Effector memory CD4-positive, alpha-beta T cell (primary cell): ENCODE measurements at regions not wholly inside any gene's neighbourhood (a gene's known extent, or its start where the extent isn't known, plus 50 kb on each side); places are given as distances from the start of the nearest gene placed in this dataset.
"Not testable (repeated sequence)": the region's sequence is repeated elsewhere in the genome, so short reads cannot be mapped to it uniquely, and the experiment has no call there.

Experiments used
- DNase-seq, 3 donors: peaks; one replicate each; pipeline ENCODE4 v3.0.0-alpha.2; 2020
- H3K27ac ChIP-seq: 2 replicates; pipeline ENCODE4 v1.7.0; 2013; ENCODE audit warnings: mild to moderate bottlenecking, low read length, moderate library complexity; ENCODE audit not compliant: insufficient read depth, poor library complexity, severe bottlenecking
- H3K27me3 ChIP-seq: replicated peaks from 2 replicates; pipeline ENCODE4 v1.7.0; 2013; ENCODE audit warnings: mild to moderate bottlenecking, low read length; ENCODE audit not compliant: insufficient read depth, control insufficient read depth, poor library complexity, severe bottlenecking
- H3K36me3 ChIP-seq: 2 replicates; pipeline ENCODE4 v1.7.0; 2013; ENCODE audit warnings: mild to moderate bottlenecking, low read length, moderate library complexity; ENCODE audit not compliant: control insufficient read depth, insufficient read depth
- H3K4me1 ChIP-seq: 2 replicates; pipeline ENCODE4 v1.7.0; 2013; ENCODE audit warnings: low read length, mild to moderate bottlenecking; ENCODE audit not compliant: control insufficient read depth, insufficient read depth, poor library complexity, severe bottlenecking
- H3K4me3 ChIP-seq: 2 replicates; pipeline ENCODE4 v1.7.0; 2013; ENCODE audit warnings: low read length, low read depth, mild to moderate bottlenecking; ENCODE audit not compliant: insufficient read depth, poor library complexity, severe bottlenecking
- H3K9me3 ChIP-seq: 2 replicates; pipeline ENCODE4 v1.7.0; 2013; ENCODE audit warnings: mild to moderate bottlenecking, low read length, moderate library complexity; ENCODE audit not compliant: control insufficient read depth

DNA sequence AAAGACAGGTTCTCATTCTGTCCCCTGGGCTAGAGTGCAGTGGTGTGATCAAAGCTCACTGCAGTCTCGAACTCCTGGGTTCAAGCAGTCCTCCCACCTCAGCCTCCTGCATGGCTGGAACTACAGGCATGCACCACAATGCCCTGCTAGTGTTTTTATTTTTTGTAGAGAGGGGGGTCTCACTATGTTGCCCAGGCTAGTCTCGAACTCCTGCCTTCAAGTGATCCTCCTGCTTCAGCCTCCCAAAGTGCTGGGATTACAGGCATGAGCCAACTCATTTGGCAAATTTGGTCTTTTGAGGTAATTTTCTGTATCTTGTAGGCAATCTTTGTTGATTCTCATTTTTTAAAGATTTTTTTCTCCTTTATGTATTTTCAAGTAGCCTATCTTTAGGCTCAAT, 205.7 kb downstream of the ZIC5 start:
- Histone ChIP-seq H3K4me3 (no peak overlapping the region), H3K4me1 (no peaks in the 10 kb centered on the region)

DNA sequence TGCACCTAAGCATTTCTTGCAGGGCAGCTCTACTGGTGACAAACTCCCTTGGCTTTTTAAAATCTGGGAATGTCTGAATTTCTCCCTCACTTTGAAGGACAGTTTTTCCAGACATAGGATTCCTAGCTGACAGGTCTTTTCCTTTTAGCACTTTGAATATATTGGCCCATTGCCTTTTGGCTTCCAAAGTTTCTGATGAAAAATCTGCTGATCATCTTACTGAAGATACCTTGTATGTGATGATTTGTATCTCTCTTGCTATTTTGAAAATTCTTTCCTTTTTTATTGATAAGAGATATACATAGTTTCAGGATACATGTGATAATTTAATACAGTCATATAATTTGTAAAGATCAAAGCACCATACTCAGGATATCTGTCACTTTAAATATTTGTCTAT, 211.1 kb downstream of the ZIC5 start:
- H3K4me3 ChIP-seq = no peak overlapping the region
- H3K36me3 ChIP-seq = no peaks in the 10 kb centered on the region
- DNase-seq = no peak
- H3K9me3 ChIP-seq = peaks cover 2% of the 10 kb centered on the region
- no peaks in the 10 kb centered on the region for H3K4me1 ChIP-seq
- no peaks in the 10 kb centered on the region for H3K27me3 ChIP-seq
- no peak overlapping the region for H3K27ac ChIP-seq

More for the DNA sequence above, 205.7 kb downstream of the ZIC5 start:
- no peaks in the 10 kb centered on the region for H3K27me3 ChIP-seq
- peaks cover 3% of the 10 kb centered on the region for H3K9me3 ChIP-seq
- H3K27ac ChIP-seq = no peak overlapping the region
- H3K36me3 ChIP-seq = no peaks in the 10 kb centered on the region
- no peak for DNase-seq

DNA sequence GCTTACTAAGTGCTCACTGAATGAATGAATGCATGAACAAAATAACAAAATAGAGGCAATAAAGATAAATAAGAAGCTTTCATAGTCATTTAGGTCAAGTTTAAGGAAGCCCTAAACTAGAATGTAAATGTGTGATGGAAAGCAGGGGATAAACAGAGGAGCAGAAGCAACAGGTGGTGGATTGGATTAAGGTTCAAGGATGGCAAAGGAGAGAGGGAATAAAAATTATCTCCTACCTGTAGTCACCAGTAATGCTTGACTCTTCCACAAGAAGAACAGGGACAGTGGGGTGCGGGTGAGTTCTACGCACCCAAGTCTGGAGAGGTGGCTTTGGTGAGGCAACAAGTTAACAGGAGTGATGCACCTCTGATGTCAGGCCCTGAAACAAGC, 212.4 kb downstream of the ZIC5 start:
- Histone ChIP-seq H3K4me1 (no peaks in the 10 kb centered on the region), H3K9me3 (no peaks in the 10 kb centered on the region), H3K36me3 (no peaks in the 10 kb centered on the region), H3K4me3 (no peak overlapping the region), H3K27me3 (no peaks in the 10 kb centered on the region), H3K27ac (no peak overlapping the region)
- DNase-seq = no peak

DNA sequence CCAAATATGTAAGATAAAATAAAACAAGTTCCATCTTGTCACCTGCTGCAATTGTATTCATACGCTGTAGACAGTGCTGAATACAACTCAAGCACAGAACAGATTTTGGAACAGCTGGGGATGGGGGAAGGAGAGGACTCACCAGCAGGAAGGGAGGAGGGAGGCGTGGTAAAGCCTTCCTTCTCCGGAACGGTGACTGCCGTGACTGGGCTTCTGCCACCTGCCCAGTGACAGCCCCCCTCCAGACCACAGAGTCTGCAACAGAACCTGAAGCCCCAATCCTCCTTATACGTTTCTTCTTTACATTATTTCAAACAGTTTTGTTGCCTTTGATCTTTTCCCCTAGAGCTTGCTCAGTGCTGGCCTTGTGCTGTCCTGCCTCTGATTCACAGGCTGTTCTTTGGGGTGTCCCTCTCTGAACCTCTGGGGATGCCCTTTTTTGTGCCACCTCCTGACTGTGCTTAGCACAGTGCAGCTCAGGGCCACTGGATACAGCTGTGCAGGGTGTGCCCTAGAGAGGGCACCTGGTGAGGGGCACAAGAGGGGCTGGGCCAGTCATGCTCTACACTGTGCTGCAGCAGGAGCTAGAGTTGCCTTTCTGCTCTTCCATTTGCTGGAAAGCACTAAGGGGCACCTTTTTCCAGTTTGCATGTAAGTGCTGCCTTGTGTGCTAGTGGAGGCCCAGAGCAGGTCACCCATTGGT, 213.0 kb downstream of the ZIC5 start:
- Histone ChIP-seq H3K36me3 (no peaks in the 10 kb centered on the region), H3K4me3 (no peak overlapping the region), H3K27me3 (no peaks in the 10 kb centered on the region), H3K9me3 (no peaks in the 10 kb centered on the region), H3K4me1 (no peaks in the 10 kb centered on the region), H3K27ac (no peak overlapping the region)
- no peak for DNase-seq

DNA sequence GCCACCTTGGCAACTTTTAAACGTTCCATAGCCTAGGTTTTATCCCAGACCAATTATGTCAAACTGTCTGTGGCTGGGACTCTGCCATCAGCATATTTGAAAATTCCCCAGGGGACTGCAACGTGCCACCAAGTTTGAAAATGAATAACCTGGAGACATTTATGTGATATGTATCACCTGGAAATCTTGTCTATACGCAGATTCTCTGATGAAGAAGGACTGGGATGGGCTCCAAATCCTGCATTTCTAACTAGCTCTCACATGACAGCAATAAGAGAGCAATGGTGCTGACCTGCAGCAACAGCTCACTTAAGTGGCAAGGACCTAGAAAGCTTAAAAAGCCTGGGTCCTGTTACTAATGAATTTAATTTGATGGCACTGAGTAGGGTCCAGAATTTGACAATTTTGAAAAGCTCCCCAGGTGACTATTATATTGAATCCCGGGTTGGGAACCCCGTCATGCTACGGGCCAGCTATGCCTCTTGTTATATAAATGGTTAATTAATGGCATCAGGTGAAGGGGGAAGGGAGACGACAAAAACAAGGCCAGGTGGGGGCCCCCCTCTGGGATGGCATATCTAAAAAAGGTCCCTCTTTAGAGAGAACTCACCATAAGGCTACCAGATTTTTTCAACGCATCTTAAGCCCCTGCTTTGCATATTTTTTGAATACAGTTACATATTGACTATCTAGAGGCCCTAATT, 213.7 kb downstream of the ZIC5 start:
- Histone ChIP-seq H3K27ac (no peak overlapping the region), H3K36me3 (no peaks in the 10 kb centered on the region), H3K9me3 (no peaks in the 10 kb centered on the region), H3K4me1 (no peaks in the 10 kb centered on the region), H3K4me3 (no peak overlapping the region), H3K27me3 (no peaks in the 10 kb centered on the region)
- DNase-seq = no peak

DNA sequence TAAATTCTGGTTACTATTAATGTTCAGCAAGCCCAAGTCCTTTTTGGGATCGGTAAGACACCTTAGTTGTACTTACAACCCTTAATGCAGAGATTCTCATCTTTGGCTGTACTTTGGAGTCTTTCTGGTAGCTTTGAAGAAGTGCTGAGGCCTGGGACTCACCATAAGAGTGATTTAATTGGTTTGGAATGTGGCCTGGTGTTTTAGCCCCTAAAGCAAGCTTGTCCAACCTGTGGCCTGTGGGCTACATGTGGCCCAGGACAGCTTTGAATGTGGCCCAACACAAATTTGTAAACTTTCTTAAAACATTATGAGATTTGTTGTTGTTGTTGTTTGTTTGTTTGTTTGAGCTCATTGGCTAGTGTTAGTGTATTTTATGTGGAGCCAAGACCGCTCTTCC, 215.3 kb downstream of the ZIC5 start:
- Histone ChIP-seq H3K4me1 (no peaks in the 10 kb centered on the region), H3K9me3 (no peaks in the 10 kb centered on the region), H3K4me3 (no peak overlapping the region), H3K36me3 (no peaks in the 10 kb centered on the region), H3K27me3 (no peaks in the 10 kb centered on the region), H3K27ac (no peak overlapping the region)
- no peak for DNase-seq

DNA sequence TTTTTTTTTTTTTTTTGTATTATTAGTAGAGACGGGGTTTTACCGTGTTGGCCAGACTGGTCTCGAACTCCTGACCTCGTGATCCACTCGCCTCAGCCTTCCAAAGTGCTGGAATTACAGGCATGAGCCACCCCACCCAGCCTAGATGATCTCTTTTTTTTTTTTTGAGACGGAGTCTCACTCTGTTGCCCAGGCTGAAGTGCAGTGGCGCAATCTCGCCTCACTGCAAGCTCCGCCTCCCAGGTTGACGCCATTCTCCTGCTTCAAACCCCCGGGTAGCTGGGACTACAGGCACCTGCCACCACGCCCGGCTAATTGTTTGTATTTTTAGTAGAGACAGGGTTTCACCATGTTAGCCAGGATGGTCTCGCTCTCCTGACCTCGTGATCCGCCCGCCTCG, 216.8 kb downstream of the ZIC5 start:
- H3K9me3 ChIP-seq, DNase-seq, H3K27ac ChIP-seq, H3K27me3 ChIP-seq, H3K4me3 ChIP-seq, H3K4me1 ChIP-seq, H3K36me3 ChIP-seq: not testable (repeated sequence)

DNA sequence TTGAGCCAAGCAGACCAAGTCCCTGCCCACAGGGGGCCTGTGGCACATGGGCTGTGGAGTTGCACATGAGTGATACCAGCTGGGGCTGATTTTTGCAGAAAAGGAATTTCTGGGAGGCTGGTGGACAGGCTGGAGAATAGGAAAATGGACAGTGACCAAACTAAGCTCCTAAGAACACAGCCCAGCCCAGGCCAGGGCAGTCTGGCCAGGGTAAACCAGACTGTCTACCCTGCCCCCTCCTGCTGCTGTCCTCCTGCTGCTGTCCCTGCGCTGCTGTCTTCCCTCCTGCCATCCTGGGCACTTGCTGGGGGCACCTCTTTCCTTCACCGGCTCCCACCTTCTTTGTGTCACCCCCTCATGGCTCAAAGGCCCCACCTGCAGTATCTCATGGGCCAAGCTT, 219.2 kb downstream of the ZIC5 start:
- no peak for DNase-seq
- no peaks in the 10 kb centered on the region for H3K4me1 ChIP-seq
- H3K27ac ChIP-seq = no peak overlapping the region
- H3K27me3 ChIP-seq = no peaks in the 10 kb centered on the region
- no peaks in the 10 kb centered on the region for H3K36me3 ChIP-seq
- no peak overlapping the region for H3K4me3 ChIP-seq
- no peaks in the 10 kb centered on the region for H3K9me3 ChIP-seq

DNA sequence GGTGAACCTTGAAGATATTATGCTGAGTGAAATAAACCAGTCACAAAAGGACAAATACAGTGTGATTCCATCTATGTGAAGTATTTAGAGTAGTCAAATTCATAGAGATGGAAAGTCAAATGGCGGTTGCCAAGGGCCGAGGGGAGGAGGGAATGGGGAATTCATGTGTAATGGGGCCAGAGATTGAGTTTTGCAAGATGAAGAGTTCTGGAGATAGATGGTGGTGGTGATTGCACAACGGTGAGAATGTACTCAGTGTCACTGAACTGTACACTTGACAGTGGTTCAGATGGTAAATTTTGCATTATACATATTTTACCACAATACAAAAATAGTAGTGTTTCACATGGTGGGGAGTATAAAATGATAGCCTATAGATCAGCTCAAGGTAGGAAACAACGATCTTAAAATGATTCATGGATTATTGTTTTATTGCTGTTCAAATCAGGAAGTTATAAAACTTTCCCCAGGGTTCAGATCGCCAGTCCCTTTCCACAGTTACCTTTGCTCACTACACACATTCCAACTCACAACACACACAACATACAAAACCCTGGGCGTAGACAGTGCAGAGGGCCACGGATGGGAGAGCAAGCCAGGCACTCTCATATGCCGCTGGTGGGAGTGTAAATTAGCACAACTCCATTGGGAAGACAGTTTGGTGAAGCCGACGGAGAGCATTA, 219.9 kb downstream of the ZIC5 start:
- no peak overlapping the region for H3K4me3 ChIP-seq
- no peaks in the 10 kb centered on the region for H3K4me1 ChIP-seq
- no peaks in the 10 kb centered on the region for H3K27me3 ChIP-seq
- DNase-seq = no peak
- no peak overlapping the region for H3K27ac ChIP-seq
- no peaks in the 10 kb centered on the region for H3K9me3 ChIP-seq
- H3K36me3 ChIP-seq = no peaks in the 10 kb centered on the region

DNA sequence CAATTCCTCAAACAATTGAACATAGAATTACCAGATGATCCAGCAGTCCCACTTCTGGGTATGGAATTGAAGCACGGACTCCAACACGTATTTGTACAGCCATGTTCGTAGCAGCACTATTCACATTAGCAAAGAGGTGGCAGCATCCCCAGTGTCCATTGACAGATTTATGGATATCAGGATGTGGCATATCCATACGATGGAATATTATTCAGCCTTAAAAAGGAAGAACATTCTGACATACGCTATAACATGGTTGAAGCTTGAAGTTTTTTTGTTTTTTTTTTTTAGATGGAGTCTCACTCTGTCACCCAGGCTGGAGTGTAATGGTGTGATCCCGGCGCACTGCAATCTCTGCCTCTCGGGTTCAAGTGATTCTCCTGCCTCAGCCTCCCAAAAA, 220.6 kb downstream of the ZIC5 start:
- Histone ChIP-seq H3K27me3 (no peaks in the 10 kb centered on the region), H3K9me3 (no peaks in the 10 kb centered on the region)

More for the DNA sequence above, 220.6 kb downstream of the ZIC5 start:
- H3K27ac ChIP-seq = no peak overlapping the region
- H3K4me3 ChIP-seq = no peak overlapping the region
- no peaks in the 10 kb centered on the region for H3K36me3 ChIP-seq
- no peak for DNase-seq
- no peaks in the 10 kb centered on the region for H3K4me1 ChIP-seq
